ENCODE measurements at regions not wholly inside any gene's neighbourhood (a gene's known extent, or its start where the extent isn't known, plus 50 kb on each side); places are given as distances from the start of the nearest gene placed in this dataset.

DNA sequence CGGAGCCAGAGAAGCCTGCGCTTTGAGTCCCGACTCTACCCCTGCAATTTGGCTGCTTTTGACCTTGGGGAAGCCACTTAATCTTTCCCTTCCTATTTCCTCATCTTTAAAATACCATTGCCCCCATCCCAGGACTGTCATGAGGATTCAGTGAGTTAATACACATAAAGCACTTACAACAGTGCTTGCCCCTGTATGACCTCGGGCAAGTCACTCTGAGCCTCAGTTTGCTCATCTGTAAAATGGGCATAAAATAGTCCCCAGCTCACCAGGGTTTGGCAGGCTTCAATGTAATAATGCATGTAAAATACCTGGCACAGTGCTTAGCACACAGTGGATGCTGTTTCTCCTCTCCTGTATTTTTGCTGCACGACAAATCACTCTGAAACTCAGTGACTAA is 278.7 kb upstream of the PWP1 start:
- ATAC-seq (ENCODE audit: low FRiP score) = no peak
- TF ChIP-seq CTCF (IDR thresholded peaks at IDR 0.05) = no peak
- DNase-seq (ENCODE audit: low spot score) = no peak

DNA sequence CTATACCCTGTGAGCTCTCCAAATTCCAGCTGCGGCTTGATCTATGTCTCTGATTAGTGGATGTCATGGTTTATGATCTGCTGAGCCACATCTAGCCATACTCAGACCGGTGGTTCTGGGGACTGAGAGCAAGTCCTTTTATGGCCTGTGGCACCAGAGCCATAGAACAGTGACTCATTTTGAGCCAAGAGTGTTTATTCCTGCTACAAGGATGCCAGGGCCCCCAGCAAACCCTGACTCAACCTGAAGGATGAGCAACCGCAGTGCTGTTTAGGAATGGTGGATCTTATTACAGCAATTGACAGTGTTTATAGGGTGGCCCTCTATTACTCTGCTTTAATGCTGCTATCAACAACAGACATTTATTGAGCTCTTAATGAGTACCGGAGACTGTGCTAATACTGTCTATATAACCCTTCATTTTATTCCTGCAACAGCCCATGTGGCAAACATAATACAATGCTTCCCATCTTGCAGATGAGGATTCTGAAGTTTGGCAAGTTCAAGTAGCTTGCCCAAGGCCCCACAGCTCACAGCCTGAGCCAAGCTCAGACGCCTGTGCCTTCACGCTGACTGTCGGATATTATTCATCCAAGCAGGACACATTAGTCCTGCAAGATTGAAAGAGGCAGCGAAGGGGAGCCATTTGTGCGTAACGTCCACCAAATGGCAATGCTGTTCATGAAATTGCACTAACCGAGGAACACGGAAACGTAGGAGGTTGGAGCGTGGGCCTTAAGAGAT is 273.6 kb upstream of the PWP1 start:
- ATAC-seq (ENCODE audit: low FRiP score) = no peak
- TF ChIP-seq CTCF (IDR thresholded peaks at IDR 0.05) = no peak

DNA sequence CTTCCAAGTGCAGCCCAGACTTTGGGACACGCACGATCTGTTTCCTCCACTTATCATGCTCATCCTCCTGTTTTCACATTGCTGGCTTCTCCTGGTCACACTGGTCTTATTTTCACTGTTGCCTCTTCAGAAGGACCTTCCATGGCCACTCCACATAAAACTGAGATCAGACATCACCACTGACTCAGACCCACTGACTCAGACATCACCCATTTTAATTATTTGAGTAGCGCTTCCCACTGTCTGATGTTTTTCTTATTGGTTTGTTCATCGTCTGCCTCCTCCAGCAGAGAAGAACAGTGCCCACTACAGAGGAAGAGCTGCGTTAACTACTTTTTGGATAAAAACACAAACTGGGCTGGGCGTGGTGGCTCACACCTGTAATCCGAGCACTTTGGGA is 270.5 kb upstream of the PWP1 start:
- no peak for TF ChIP-seq CTCF (IDR thresholded peaks at IDR 0.05)
- ATAC-seq (ENCODE audit: low FRiP score) = no peak
- DNase-seq (ENCODE audit: low spot score) = no peak

More for the DNA sequence above, 273.6 kb upstream of the PWP1 start:
- DNase-seq (ENCODE audit: low spot score) = no peak

DNA sequence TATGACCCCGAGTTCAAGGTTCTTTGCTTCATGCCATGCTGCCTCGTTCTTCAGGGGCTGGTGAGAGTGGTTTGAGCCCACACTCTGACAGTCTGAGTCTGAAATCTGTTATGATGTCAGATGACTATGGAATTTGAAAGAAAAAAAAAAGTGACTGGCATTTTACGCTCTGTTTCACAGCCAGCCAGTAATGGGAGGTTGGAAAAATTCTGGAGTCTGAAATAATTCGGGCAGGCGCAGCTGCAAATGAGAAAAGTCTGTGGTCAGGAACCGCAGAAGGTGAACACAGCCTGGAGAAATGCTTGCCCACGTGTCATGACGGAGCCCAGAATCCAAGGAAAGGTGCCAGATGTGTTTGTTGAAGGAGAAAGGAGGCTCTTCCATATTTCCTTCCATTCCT is 269.8 kb upstream of the PWP1 start:
- TF ChIP-seq CTCF (IDR thresholded peaks at IDR 0.05) = no peak
- ATAC-seq (ENCODE audit: low FRiP score) (no peak), DNase-seq (ENCODE audit: low spot score) (no peak)

DNA sequence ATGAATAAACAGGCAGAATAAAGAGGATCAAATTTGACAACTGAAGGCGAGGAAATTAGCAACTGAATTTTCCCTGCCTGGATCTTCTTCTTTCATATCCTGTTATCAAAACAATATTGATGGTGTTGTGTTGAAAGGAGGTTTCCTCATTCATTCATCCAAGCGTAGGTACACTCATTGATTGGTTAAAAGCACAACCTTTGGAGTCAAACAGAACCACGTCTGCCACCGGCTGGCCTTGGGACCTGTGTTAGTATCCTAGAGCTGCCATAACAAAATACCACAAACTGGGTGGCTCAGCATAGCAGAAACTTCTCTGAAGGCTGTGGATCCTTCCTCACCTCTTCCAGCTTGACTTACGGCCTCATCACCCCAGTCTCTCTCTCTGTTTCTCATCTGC is 268.6 kb upstream of the PWP1 start:
- TF ChIP-seq CTCF (IDR thresholded peaks at IDR 0.05) = no peak
- DNase-seq (ENCODE audit: low spot score) (no peak), ATAC-seq (ENCODE audit: low FRiP score) (no peak)

DNA sequence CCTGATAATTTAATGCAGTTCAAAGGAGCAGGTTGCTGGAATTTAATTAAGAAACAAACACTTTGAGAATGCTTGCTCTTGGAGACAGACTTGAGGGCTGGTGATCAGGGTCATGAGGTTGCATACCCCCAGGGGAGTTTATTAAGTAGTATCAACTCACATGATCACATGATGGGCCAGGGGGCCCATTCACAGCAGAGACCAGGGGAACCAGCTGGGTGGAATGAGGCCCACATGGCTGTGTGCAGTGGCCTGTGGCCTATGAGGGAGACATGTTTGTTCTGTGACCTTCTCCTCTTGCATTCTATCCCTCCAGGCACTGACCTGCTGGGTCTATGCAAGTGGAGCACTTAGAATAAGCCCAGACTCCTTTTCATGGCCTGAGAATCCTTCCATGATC is 266.6 kb upstream of the PWP1 start:
- ATAC-seq (ENCODE audit: low FRiP score) (no peak), DNase-seq (ENCODE audit: low spot score) (no peak)
- TF ChIP-seq CTCF (IDR thresholded peaks at IDR 0.05) = no peak

GRCh38 chr12:107423531-107423930 is 262.1 kb upstream of the PWP1 start:
- ATAC-seq (ENCODE audit: low FRiP score) (no peak), DNase-seq (ENCODE audit: low spot score) (no peak)
- no peak for TF ChIP-seq CTCF (IDR thresholded peaks at IDR 0.05)

Measured in omental fat pad (tissue), 3 donors.